ENCODE measurements at regions not wholly inside any gene's neighbourhood (a gene's known extent, or its start where the extent isn't known, plus 50 kb on each side); places are given as distances from the start of the nearest gene placed in this dataset.

DNA sequence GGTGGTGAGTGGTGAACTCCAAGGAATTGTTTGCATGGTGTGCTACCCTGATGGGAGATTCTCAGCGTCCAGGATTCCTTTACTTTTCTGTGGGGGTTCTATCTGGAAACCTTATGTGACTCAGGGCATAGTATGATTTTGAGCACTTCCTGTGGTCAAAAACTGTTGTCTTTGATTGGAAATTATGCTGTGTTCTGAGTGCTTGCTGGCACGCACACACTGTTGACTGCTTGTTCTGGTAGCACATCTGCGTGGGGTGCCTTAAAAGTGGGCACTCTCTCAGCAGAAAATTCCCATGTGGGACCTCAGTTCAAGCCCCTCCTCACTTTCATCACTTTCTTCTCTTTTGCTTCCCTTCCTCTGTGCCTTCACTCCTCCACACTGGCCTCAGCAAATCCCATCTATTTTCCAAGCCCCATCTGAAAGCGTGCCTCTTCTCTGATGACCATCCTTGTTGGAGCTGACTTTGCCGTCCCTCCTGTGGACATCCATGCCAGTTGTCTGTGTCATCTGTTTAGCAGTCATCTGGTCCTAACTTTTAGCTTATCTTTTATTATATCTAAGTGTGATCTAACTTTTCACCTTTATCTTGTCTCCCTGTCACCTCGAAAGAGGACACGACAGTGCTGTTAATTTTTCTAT is 56.4 kb upstream of the NPAS1 start:
- TF ChIP-seq CTCF (IDR thresholded peaks at IDR 0.05; ENCODE audit: borderline replicate concordance, extremely low read depth, low read length, poor library complexity, severe bottlenecking) (no peak), EZH2 (IDR thresholded peaks at IDR 0.05; ENCODE audit: borderline replicate concordance, low read depth, low read length, severe bottlenecking) (no peak)
